GM12878 (cell line): ENCODE measurements at regions not wholly inside any gene's neighbourhood (a gene's known extent, or its start where the extent isn't known, plus 50 kb on each side); places are given as distances from the start of the nearest gene placed in this dataset.

Source experiments
- ATAC-seq: fragments of 200-7000 bp; cut with Tn5 transposase; 3 replicates; pipeline ENCODE4 v1.9.1; 2020; ENCODE audit warnings: mild to moderate bottlenecking, moderate library complexity
- BruUV-seq: library from RNA; stranded (reverse); fragments of 400-500 nt; replicated peaks from 2 replicates; lab custom pipeline; 2021; lab: Mats Ljungman, UMichigan
- CTCF ChIA-PET: fragments of 300-600 bp; sonication (Branson Sonifier 250); formaldehyde crosslinking; extraction: SDS; loops from one replicate; lab custom pipeline; 2021; ENCODE audit warnings: inconsistent platforms; lab: Yijun Ruan, JAX
- POLR2A ChIA-PET: fragments of 350-600 bp; formaldehyde crosslinking; extraction: SDS; loops from one replicate; lab custom pipeline; 2021; ENCODE audit warnings: inconsistent platforms; lab: Charles Lee
- RAD21 ChIA-PET: fragments of 300-600 bp; sonication (Branson Sonifier 250); formaldehyde crosslinking; loops from one replicate; lab custom pipeline; 2023; ENCODE audit warnings: antibody characterized with exemption; ENCODE audit not compliant: unreplicated experiment; lab: Charles Lee
- SMC1A ChIA-PET: fragments of 300-600 bp; sonication (Branson Sonifier 250); formaldehyde crosslinking; loops from one replicate; lab custom pipeline; 2023; ENCODE audit not compliant: unreplicated experiment, uncharacterized antibody; lab: Charles Lee
- DNase-seq: peaks from one replicate; pipeline ENCODE4 v3.0.0-alpha.2; 2011; ENCODE audit warnings: low read depth, low spot score
- FAIRE-seq: peaks from 3 replicates; lab custom pipeline; 2011; peaks lifted over from hg19 to GRCh38; lab: Jason Lieb, UNC
- H2AFZ ChIP-seq: 2 replicates; pipeline ENCODE4 v1.6.0; 2011; ENCODE audit warnings: low read depth, low read length, control low read depth; ENCODE audit not compliant: control insufficient read depth
- H3K27ac ChIP-seq: 2 replicates; pipeline ENCODE4 v1.5.1; 2011; ENCODE audit warnings: control low read depth; ENCODE audit not compliant: control insufficient read depth, insufficient read depth
- H3K27me3 ChIP-seq, 2 experiments: replicated peaks in 1 of 2; 2 replicates each; pipeline versions ENCODE4 v1.6.0 to v1.6.1; 2011; ENCODE audit warnings: low read length in 1 of 2; ENCODE audit not compliant: control insufficient read depth in 2 of 2, insufficient read depth in 2 of 2
- H3K36me3 ChIP-seq, 2 experiments: 2 replicates each; pipeline ENCODE4 v1.5.1; 2011; ENCODE audit warnings: low read length in 1 of 2; ENCODE audit not compliant: control insufficient read depth in 2 of 2, insufficient read depth in 2 of 2
- H3K4me1 ChIP-seq: 2 replicates; pipeline ENCODE4 v1.6.1; 2011; ENCODE audit warnings: mild to moderate bottlenecking, low read length, moderate library complexity, mixed read lengths; ENCODE audit not compliant: control insufficient read depth, insufficient read depth
- H3K4me2 ChIP-seq: 2 replicates; pipeline ENCODE4 v1.6.0; 2011; ENCODE audit warnings: control low read depth; ENCODE audit not compliant: control insufficient read depth, insufficient read depth
- H3K4me3 ChIP-seq: fragments of 200-600 bp; sonication (generic); 2 replicates; pipeline ENCODE4 v1.5.1; 2016
- H3K79me2 ChIP-seq: 2 replicates; pipeline ENCODE4 v1.6.0; 2011; ENCODE audit warnings: low read length; ENCODE audit not compliant: control insufficient read depth, insufficient read depth
- H3K9ac ChIP-seq: 2 replicates; pipeline ENCODE4 v1.8.0; 2011; ENCODE audit warnings: low read length, control low read depth, mixed read lengths; ENCODE audit not compliant: control insufficient read depth, insufficient read depth
- H3K9me3 ChIP-seq: replicated peaks from 3 replicates; pipeline ENCODE4 v1.5.1; 2011; ENCODE audit warnings: mild to moderate bottlenecking, low read length; ENCODE audit not compliant: control insufficient read depth, insufficient read depth
- H4K20me1 ChIP-seq: 2 replicates; pipeline ENCODE4 v1.6.0; 2011; ENCODE audit not compliant: control insufficient read depth, insufficient read depth
- CBX3 ChIP-seq: fragments of 200-600 bp; sonication (generic); IDR thresholded peaks from 2 replicates; pipeline ENCODE4 v1.6.1; 2016; ENCODE audit warnings: low read depth, borderline replicate concordance
- EED ChIP-seq: sonication (generic); IDR thresholded peaks from 2 replicates; pipeline ENCODE4 v1.6.1; 2016; ENCODE audit warnings: antibody characterized with exemption, low read depth
- ETV6 ChIP-seq, 2 experiments: fragments of 450-650 bp in 1 of 2; IDR thresholded peaks in 1 of 2; conservative IDR thresholded peaks in 1 of 2; 2 replicates each; pipeline ENCODE4 v1.6.1; 2014; ENCODE audit warnings: antibody characterized with exemption in 1 of 2, borderline replicate concordance in 1 of 2, low read depth in 1 of 2, mild to moderate bottlenecking in 1 of 2, moderate library complexity in 1 of 2
- FOXK2 ChIP-seq: fragments of 450-650 bp; IDR thresholded peaks from 2 replicates; pipeline ENCODE4 v1.6.1; 2017; ENCODE audit warnings: mild to moderate bottlenecking, moderate library complexity
- HDAC2 ChIP-seq: fragments of 200-600 bp; sonication (generic); IDR thresholded peaks from 2 replicates; pipeline ENCODE4 v1.6.1; 2017
- HDAC6 ChIP-seq: fragments of 200-600 bp; sonication (generic); IDR thresholded peaks from one replicate; pipeline ENCODE4 v1.8.0; 2017; ENCODE audit warnings: antibody characterized with exemption; ENCODE audit not compliant: unreplicated experiment
- KLF5 ChIP-seq: fragments of 450-650 bp; IDR thresholded peaks from 2 replicates; pipeline ENCODE4 v1.6.1; 2014; ENCODE audit warnings: mild to moderate bottlenecking; ENCODE audit not compliant: partially characterized antibody
- MTA2 ChIP-seq: fragments of 450-650 bp; IDR thresholded peaks from 2 replicates; pipeline ENCODE4 v1.6.1; 2016; ENCODE audit warnings: low read depth, mild to moderate bottlenecking, moderate library complexity
- MXI1 ChIP-seq: fragments of 150-350 bp; IDR thresholded peaks from 2 replicates; pipeline ENCODE4 v1.6.1; 2011; ENCODE audit warnings: low read depth, mild to moderate bottlenecking, inconsistent platforms, low read length, improper control_type of control experiment
- NFXL1 ChIP-seq: fragments of 450-650 bp; IDR thresholded peaks from 2 replicates; pipeline ENCODE4 v1.6.1; 2017; ENCODE audit warnings: antibody characterized with exemption, mild to moderate bottlenecking, borderline replicate concordance
- NR2C1 ChIP-seq: fragments of 450-650 bp; IDR thresholded peaks from 2 replicates; pipeline ENCODE4 v1.6.1; 2017; ENCODE audit warnings: antibody characterized with exemption, mild to moderate bottlenecking, moderate library complexity
- POLR2AphosphoS5 ChIP-seq: IDR thresholded peaks from 2 replicates; pipeline ENCODE4 v1.6.1; 2011; ENCODE audit warnings: mild to moderate bottlenecking, low read length, inconsistent platforms
- RAD21 ChIP-seq: IDR thresholded peaks from 2 replicates; pipeline ENCODE4 v1.6.1; 2011; ENCODE audit warnings: mild to moderate bottlenecking, low read depth, low read length, moderate library complexity; ENCODE audit not compliant: insufficient read depth
- SMAD1 ChIP-seq: fragments of 450-650 bp; IDR thresholded peaks from 2 replicates; pipeline ENCODE4 v1.6.1; 2018; ENCODE audit warnings: mild to moderate bottlenecking, low read depth; ENCODE audit not compliant: partially characterized antibody
- SREBF1 ChIP-seq: IDR thresholded peaks from 2 replicates; pipeline ENCODE4 v1.6.1; 2012; ENCODE audit warnings: mild to moderate bottlenecking, low read length
- SUZ12 ChIP-seq: fragments of 200-600 bp; sonication (generic); IDR thresholded peaks from one replicate; pipeline ENCODE4 v1.6.1; 2018; ENCODE audit warnings: antibody characterized with exemption, mild to moderate bottlenecking; ENCODE audit not compliant: unreplicated experiment
- YY1 ChIP-seq: IDR thresholded peaks from 2 replicates; pipeline ENCODE4 v1.6.1; 2011; ENCODE audit warnings: low read depth, mild to moderate bottlenecking, low read length
- ZBED1 ChIP-seq: IDR thresholded peaks from 2 replicates; pipeline ENCODE4 v1.6.1; 2016; ENCODE audit warnings: borderline replicate concordance
- ZNF622 ChIP-seq: fragments of 450-650 bp; IDR thresholded peaks from 2 replicates; pipeline ENCODE4 v1.6.1; 2017; ENCODE audit warnings: mild to moderate bottlenecking, inconsistent platforms
- ZSCAN29 ChIP-seq: fragments of 450-650 bp; IDR thresholded peaks from 2 replicates; pipeline ENCODE4 v1.6.1; 2017; ENCODE audit warnings: mild to moderate bottlenecking, moderate library complexity
- WGBS: methylation state at CpG from one replicate; pipeline ENCODE4 v1.1.6; 2016; ENCODE audit warnings: low lambda C conversion rate; ENCODE audit not compliant: insufficient replicate concordance, insufficient coverage; ENCODE audit errors: missing lambda C conversion rate; 5-methylcytosine and 5-hydroxymethylcytosine counted together
- in situ Hi-C: fragments of 300-500 bp; cut with MboI; formaldehyde crosslinking; loops from 9 replicates; pipeline ENCODE4 v1.14.3; 2018; ENCODE audit warnings: mixed read lengths
- intact Hi-C: fragments of 100-400 bp; cut with micrococcal nuclease; formaldehyde crosslinking; loops from one replicate; pipeline ENCODE4 v1.14.2; 2022; ENCODE audit not compliant: unreplicated experiment
- TF ChIP-seq, protein P1 (sequence below): fragments of 450-650 bp; conservative IDR thresholded peaks from 2 replicates; pipeline ENCODE4 v1.6.1; 2017; ENCODE audit warnings: mild to moderate bottlenecking, moderate library complexity

DNA sequence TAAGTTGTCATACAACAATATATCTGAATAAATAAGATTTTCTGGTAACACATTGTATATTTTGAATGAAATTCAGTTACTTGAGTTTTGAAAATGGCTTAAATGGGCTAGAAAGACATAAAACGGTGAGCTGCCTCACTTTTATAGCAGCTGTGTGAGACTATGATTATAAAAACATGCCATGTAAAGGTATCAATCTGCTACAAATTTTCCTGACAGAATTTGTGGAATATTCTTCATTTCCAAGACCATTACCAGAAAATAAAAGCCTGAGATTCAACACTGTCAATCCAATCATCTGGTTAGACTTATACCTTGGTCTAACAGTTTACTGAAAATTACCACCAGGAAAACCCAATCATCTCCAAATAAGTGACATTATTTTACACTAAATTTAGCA lies 181.1 kb downstream of the SPCS3 start:
- H3K4me1 ChIP-seq, result no peaks in the 10 kb centered on the region
- ChIA-PET CTCF (interaction anchor here (0.7 kb wide), 1 partner anchor 50 kb away, joined by 3 read pairs; no protein-coding TSS in a partner anchor), POLR2A (no interaction called here), RAD21 (no interaction called here), SMC1A (no interaction called here)
- H3K4me3 ChIP-seq, result no peak overlapping the region
- no peaks in the 10 kb centered on the region for H3K9me3 ChIP-seq
- no peak overlapping the region for H3K27ac ChIP-seq
- H3K79me2 ChIP-seq, result no peaks in the 10 kb centered on the region
- DNase-seq, result no peak
- FAIRE-seq, result no peak
- intact Hi-C loops, result no loop called here
- no peak for ATAC-seq
- H2AFZ ChIP-seq, result no peak overlapping the region
- H4K20me1 ChIP-seq, result no peaks in the 10 kb centered on the region
- H3K4me2 ChIP-seq, result no peak overlapping the region
- in situ Hi-C loops, result no loop called here
- no TSS peak for BruUV-seq
- no peaks in the 10 kb centered on the region for H3K27me3 ChIP-seq
- 7% methylated on average over 1 of the region's 1 CpG for WGBS
- H3K36me3 ChIP-seq, result no peaks in the 10 kb centered on the region
- TF ChIP-seq ZSCAN29 (no peak), SMAD1 (no peak), KLF5 (no peak), CBX3 (no peak), SREBF1 (no peak), ZNF622 (no peak), ETV6 (conservative IDR thresholded peaks at IDR 0.05 in 1 of 2, IDR thresholded peaks at IDR 0.05 in 1 of 2; ENCODE audit: borderline replicate concordance in 1 of 2, low read depth in 1 of 2) (no peak), NR2C1 (no peak), YY1 (no peak), ZBED1 (no peak), HDAC2 (no peak)
- H3K9ac ChIP-seq, result no peak overlapping the region

DNA sequence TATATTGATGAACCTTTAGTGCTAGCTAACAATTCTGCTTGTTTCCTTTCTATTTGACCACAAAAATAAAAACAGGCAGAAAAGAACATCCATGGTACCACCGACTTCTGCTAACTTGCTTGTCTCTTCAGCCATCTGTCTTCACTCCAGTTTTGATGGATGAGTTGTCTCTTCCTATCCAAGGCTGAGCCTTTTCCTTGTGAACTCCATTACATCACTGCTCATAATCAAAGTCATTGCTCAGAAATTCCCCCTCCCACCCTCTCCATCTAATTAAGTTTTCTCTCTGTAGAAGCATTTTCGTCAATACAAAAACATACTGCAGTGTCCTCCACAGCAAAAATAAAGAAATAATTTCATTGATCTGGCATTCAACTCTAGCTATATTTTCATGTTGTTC lies 184.4 kb downstream of the SPCS3 start:
- Histone ChIP-seq H3K27me3 (no peaks in the 10 kb centered on the region), H2AFZ (no peak overlapping the region), H3K4me2 (no peak overlapping the region), H3K79me2 (no peaks in the 10 kb centered on the region), H3K4me1 (no peaks in the 10 kb centered on the region), H3K9ac (no peak overlapping the region), H3K36me3 (no peaks in the 10 kb centered on the region), H3K27ac (no peak overlapping the region), H3K9me3 (no peaks in the 10 kb centered on the region), H4K20me1 (no peaks in the 10 kb centered on the region), H3K4me3 (no peak overlapping the region)
- WGBS, result 18% methylated on average over 2 of the region's 2 CpGs
- intact Hi-C loops, result no loop called here
- RAD21 ChIA-PET, result no interaction called here
- in situ Hi-C loops, result no loop called here
- DNase-seq, result no peak
- POLR2A ChIA-PET, result no interaction called here
- ATAC-seq, result no peak
- BruUV-seq, result no TSS peak
- CTCF ChIA-PET, result no interaction called here
- SMC1A ChIA-PET, result no interaction called here
- FAIRE-seq, result no peak
- TF ChIP-seq SUZ12, result no peak
- no peak for TF ChIP-seq NFXL1
- TF ChIP-seq, protein P1, sequence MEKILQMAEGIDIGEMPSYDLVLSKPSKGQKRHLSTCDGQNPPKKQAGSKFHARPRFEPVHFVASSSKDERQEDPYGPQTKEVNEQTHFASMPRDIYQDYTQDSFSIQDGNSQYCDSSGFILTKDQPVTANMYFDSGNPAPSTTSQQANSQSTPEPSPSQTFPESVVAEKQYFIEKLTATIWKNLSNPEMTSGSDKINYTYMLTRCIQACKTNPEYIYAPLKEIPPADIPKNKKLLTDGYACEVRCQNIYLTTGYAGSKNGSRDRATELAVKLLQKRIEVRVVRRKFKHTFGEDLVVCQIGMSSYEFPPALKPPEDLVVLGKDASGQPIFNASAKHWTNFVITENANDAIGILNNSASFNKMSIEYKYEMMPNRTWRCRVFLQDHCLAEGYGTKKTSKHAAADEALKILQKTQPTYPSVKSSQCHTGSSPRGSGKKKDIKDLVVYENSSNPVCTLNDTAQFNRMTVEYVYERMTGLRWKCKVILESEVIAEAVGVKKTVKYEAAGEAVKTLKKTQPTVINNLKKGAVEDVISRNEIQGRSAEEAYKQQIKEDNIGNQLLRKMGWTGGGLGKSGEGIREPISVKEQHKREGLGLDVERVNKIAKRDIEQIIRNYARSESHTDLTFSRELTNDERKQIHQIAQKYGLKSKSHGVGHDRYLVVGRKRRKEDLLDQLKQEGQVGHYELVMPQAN, result no peak
- no peak for TF ChIP-seq MTA2
- TF ChIP-seq RAD21, result no peak
- no peak for TF ChIP-seq POLR2AphosphoS5
- no peak for TF ChIP-seq SREBF1
- no peak for TF ChIP-seq FOXK2
- no peak for TF ChIP-seq EED
- no peak for TF ChIP-seq MXI1
- no peak for TF ChIP-seq HDAC6
